ENCODE measurements at regions not wholly inside any gene's neighbourhood (a gene's known extent, or its start where the extent isn't known, plus 50 kb on each side); places are given as distances from the start of the nearest gene placed in this dataset.

- TF ChIP-seq TEAD4 (IDR thresholded peaks at IDR 0.05) (no peak), EGR1 (IDR thresholded peaks at IDR 0.05) (no peak), CEBPB (IDR thresholded peaks at IDR 0.05) (no peak), TAF1 (IDR thresholded peaks at IDR 0.05; ENCODE audit: low read depth) (no peak)
Measured at GRCh38 chr6:85132091-85132490, 317.8 kb upstream of the NT5E start.

- TF ChIP-seq USF1 (IDR thresholded peaks at IDR 0.05) (no peak), TEAD4 (IDR thresholded peaks at IDR 0.05) (no peak)
Measured at GRCh38 chr6:85130743-85131142, 319.1 kb upstream of the NT5E start.

GRCh38 chr6:85129881-85130280 is 320.0 kb upstream of the NT5E start:
- no peak for TF ChIP-seq USF1 (IDR thresholded peaks at IDR 0.05)
- no peak for TF ChIP-seq REST (IDR thresholded peaks at IDR 0.05; ENCODE audit: low read depth)
- TF ChIP-seq TAF1 (IDR thresholded peaks at IDR 0.05; ENCODE audit: low read depth) = no peak
- no peak for TF ChIP-seq FOXM1 (IDR thresholded peaks at IDR 0.05; ENCODE audit: borderline replicate concordance, low read depth)
- TF ChIP-seq YY1 (IDR thresholded peaks at IDR 0.05; ENCODE audit: low read depth) = no peak
- no peak for TF ChIP-seq MAX (IDR thresholded peaks at IDR 0.05)
- TF ChIP-seq TCF12 (IDR thresholded peaks at IDR 0.05; ENCODE audit: low read depth) = no peak
- no peak for TF ChIP-seq TEAD4 (IDR thresholded peaks at IDR 0.05)
- TF ChIP-seq ZBTB7A (IDR thresholded peaks at IDR 0.05; ENCODE audit: low read depth) = no peak
- TF ChIP-seq EP300 (IDR thresholded peaks at IDR 0.05; ENCODE audit: borderline replicate concordance) = no peak
- TF ChIP-seq EGR1 (IDR thresholded peaks at IDR 0.05) = no peak
- TF ChIP-seq NFIC (IDR thresholded peaks at IDR 0.05) = no peak
- TF ChIP-seq CEBPB (IDR thresholded peaks at IDR 0.05) = no peak
- TF ChIP-seq RAD21 (IDR thresholded peaks at IDR 0.05; ENCODE audit: low read depth) = no peak
- no peak for TF ChIP-seq CREB1 (IDR thresholded peaks at IDR 0.05; ENCODE audit: low read depth)

GRCh38 chr6:85128781-85129180 is 321.1 kb upstream of the NT5E start:
- TF ChIP-seq RAD21 (IDR thresholded peaks at IDR 0.05; ENCODE audit: low read depth) (no peak), USF1 (IDR thresholded peaks at IDR 0.05) (no peak), CREB1 (IDR thresholded peaks at IDR 0.05; ENCODE audit: low read depth) (no peak), EGR1 (IDR thresholded peaks at IDR 0.05) (no peak), EP300 (IDR thresholded peaks at IDR 0.05; ENCODE audit: borderline replicate concordance) (no peak), MAX (IDR thresholded peaks at IDR 0.05) (no peak), NFIC (IDR thresholded peaks at IDR 0.05) (no peak), YY1 (IDR thresholded peaks at IDR 0.05; ENCODE audit: low read depth) (no peak), FOXM1 (IDR thresholded peaks at IDR 0.05; ENCODE audit: borderline replicate concordance, low read depth) (no peak), TAF1 (IDR thresholded peaks at IDR 0.05; ENCODE audit: low read depth) (no peak), TEAD4 (IDR thresholded peaks at IDR 0.05) (no peak), ZBTB7A (IDR thresholded peaks at IDR 0.05; ENCODE audit: low read depth) (no peak), CEBPB (IDR thresholded peaks at IDR 0.05) (no peak), REST (IDR thresholded peaks at IDR 0.05; ENCODE audit: low read depth) (no peak), TCF12 (IDR thresholded peaks at IDR 0.05; ENCODE audit: low read depth) (no peak)

GRCh38 chr6:85127696-85128243 is 322.1 kb upstream of the NT5E start:
- TF ChIP-seq FOXM1 (IDR thresholded peaks at IDR 0.05; ENCODE audit: borderline replicate concordance, low read depth) (no peak), TAF1 (IDR thresholded peaks at IDR 0.05; ENCODE audit: low read depth) (no peak), EGR1 (IDR thresholded peaks at IDR 0.05) (no peak), TCF12 (IDR thresholded peaks at IDR 0.05; ENCODE audit: low read depth) (no peak), MAX (IDR thresholded peaks at IDR 0.05) (no peak), CREB1 (IDR thresholded peaks at IDR 0.05; ENCODE audit: low read depth) (no peak), NFIC (IDR thresholded peaks at IDR 0.05) (no peak), CEBPB (IDR thresholded peaks at IDR 0.05) (no peak), ZBTB7A (IDR thresholded peaks at IDR 0.05; ENCODE audit: low read depth) (no peak)

- no peak for TF ChIP-seq ZBTB7A (IDR thresholded peaks at IDR 0.05; ENCODE audit: low read depth)
- TF ChIP-seq NFIC (IDR thresholded peaks at IDR 0.05) = no peak
- no peak for TF ChIP-seq EP300 (IDR thresholded peaks at IDR 0.05; ENCODE audit: borderline replicate concordance)
- no peak for TF ChIP-seq FOXM1 (IDR thresholded peaks at IDR 0.05; ENCODE audit: borderline replicate concordance, low read depth)
- no peak for TF ChIP-seq RAD21 (IDR thresholded peaks at IDR 0.05; ENCODE audit: low read depth)
- TF ChIP-seq CREB1 (IDR thresholded peaks at IDR 0.05; ENCODE audit: low read depth) = no peak
- no peak for TF ChIP-seq TCF12 (IDR thresholded peaks at IDR 0.05; ENCODE audit: low read depth)
Measured at GRCh38 chr6:85127168-85127498, 322.8 kb upstream of the NT5E start.

All from Ishikawa (cell line).